GM21515 (cell line): ENCODE measurements at regions not wholly inside any gene's neighbourhood (a gene's known extent, or its start where the extent isn't known, plus 50 kb on each side); places are given as distances from the start of the nearest gene placed in this dataset.

ENCODE experiments used
- ATAC-seq: cut with Tn5 transposase; IDR thresholded peaks from one replicate; pipeline ENCODE4 v1.9.1; 2021; ENCODE audit not compliant: unreplicated experiment

DNA sequence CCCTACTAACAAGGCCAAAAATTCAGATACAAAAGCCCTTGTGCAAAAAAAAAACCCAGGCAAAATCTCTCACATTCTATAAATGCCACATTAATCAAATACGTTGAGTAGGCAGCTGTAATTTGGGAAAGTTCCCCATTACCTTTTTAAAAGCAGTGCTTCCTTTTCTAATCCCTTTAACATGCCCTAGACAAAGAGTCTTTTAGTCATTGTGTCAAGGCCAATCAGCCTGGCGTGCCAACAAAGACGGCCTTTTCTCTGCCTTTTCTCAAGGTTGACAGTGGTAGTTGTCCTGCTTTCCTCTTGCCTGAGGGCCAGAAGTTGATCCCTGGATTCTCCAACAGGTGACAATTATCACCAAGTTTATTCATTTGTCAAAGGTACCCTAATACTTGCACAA, 62.5 kb upstream of the METAP2 start:
- ATAC-seq: no peak

- ATAC-seq: no peak
These were observed 61.3 kb upstream of the METAP2 start for GRCh38 chr12:95412482-95413311.

DNA sequence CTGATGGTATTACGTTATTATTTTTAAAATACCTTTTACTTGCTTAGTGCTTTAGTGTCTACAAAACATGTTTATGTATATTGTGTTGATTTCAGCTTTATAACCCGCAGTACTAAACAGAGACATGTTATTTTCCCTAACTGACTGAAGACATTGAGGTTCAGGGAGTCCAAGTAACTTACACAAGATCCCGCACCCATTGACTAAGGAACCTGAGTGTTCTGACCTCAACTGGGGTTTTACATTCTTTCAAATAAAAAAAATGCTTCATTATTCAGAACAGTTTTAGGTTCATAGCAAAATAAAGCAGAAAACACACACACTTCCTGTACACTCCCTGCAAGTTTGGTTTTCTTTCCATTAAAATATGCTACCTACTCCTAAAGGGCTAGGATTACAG, 60.4 kb upstream of the METAP2 start:
- no peak for ATAC-seq

- no peak for ATAC-seq
These were observed 58.5 kb upstream of the METAP2 start for GRCh38 chr12:95415451-95415850.

- no peak for ATAC-seq
These were observed 57.8 kb upstream of the METAP2 start for GRCh38 chr12:95416111-95416636.

DNA sequence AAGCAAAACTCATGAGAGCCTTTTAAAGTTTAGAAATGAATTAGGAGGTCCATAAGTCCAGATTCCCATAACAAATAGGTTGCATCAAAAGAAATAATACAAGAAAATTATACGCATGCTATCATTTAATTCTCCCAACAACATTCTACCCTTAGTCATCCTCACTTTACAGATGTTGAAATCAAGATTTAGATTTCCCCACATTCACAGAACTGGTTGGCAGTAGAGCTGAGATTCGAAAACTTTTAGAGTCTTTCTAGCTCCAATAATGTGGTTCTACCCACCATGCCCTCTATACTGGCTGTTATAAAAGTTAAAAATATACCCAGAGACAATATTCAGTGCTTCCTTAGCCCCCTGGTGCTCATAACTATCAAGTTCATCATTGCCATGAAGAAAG, 56.6 kb upstream of the METAP2 start:
- no peak for ATAC-seq

DNA sequence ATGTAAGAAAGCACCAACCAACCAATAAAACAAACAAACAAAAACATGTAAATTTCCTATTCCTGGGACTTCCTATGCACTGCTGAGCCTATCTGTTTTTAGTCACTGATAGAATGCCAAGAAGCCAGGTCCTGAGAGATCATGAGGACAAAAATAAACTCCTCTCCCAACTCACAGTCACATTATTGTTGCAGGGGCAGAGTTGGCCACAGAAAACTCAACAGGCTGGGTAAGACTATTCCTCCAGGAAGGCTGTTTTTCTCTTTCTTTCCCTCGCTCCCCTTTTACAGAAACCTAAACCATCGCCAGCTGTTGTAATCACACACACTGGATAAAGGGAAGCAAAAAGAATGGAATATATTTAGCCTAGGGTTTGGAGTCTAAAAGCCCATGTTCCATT, 55.8 kb upstream of the METAP2 start:
- no peak for ATAC-seq
